ENCODE measurements at regions not wholly inside any gene's neighbourhood (a gene's known extent, or its start where the extent isn't known, plus 50 kb on each side); places are given as distances from the start of the nearest gene placed in this dataset.

DNA sequence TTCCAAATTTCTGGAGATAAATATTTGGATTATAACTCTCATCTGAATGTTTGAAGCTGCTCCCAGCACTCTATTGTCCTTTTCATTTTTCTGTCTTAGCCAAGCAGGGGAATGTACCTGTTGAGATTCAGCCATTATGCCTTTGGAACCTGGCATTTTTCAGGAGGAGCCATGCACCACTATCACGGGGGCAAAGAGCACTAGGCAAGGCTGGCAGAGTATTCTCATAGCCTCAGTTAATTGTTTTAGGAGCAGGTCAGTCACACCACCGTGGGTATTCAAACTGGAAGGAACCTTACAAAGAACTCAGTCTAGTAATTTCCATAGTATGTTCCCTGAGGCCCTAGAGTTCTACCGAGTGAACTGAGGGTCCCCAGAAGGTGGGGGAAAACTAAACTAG is 348.9 kb downstream of the TMEM114 start:
- intact Hi-C loops (cut with DNase I): no loop called here
- H3K27ac ChIP-seq: no peak overlapping the region
- DNase-seq (no peak), ATAC-seq (no peak)
- WGBS, 2 donors: 53 to 61% methylated on average over 3 of the region's 3 CpGs
- no peaks in the 10 kb centered on the region for H3K9me3 ChIP-seq
- no peaks in the 10 kb centered on the region for H3K27me3 ChIP-seq
- TF ChIP-seq, protein P1, sequence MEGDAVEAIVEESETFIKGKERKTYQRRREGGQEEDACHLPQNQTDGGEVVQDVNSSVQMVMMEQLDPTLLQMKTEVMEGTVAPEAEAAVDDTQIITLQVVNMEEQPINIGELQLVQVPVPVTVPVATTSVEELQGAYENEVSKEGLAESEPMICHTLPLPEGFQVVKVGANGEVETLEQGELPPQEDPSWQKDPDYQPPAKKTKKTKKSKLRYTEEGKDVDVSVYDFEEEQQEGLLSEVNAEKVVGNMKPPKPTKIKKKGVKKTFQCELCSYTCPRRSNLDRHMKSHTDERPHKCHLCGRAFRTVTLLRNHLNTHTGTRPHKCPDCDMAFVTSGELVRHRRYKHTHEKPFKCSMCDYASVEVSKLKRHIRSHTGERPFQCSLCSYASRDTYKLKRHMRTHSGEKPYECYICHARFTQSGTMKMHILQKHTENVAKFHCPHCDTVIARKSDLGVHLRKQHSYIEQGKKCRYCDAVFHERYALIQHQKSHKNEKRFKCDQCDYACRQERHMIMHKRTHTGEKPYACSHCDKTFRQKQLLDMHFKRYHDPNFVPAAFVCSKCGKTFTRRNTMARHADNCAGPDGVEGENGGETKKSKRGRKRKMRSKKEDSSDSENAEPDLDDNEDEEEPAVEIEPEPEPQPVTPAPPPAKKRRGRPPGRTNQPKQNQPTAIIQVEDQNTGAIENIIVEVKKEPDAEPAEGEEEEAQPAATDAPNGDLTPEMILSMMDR (IDR thresholded peaks at IDR 0.05): no peak
- no peaks in the 10 kb centered on the region for H3K36me3 ChIP-seq
- no peaks in the 10 kb centered on the region for H3K4me1 ChIP-seq
- H3K4me3 ChIP-seq: no peak overlapping the region

DNA sequence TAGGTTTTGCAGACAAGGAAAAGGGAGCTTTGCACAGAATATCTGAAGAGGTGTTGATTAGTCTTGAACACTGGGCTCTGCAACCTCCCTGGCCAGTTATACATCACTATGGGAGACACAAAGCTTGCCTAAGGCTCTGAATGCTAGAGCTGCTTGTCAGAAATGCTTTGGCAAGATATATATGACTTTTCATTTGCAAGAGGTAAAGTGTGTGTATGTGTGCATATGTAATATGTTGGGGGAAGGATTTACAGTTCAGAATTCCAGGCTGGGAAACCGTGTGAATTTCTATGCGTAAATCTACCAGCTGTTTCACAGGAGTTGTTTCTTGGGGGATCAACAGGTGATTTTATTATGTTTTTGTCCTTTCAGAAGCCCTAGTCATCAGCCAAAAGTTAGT is 350.9 kb downstream of the TMEM114 start:
- 73 to 77% methylated on average over 2 of the region's 2 CpGs for WGBS, 2 donors
- Histone ChIP-seq H3K27ac (no peak overlapping the region), H3K4me1 (no peaks in the 10 kb centered on the region), H3K9me3 (peaks cover 0 to 2% (median 0%) of the 10 kb centered on the region in 11 donors), H3K27me3 (no peaks in the 10 kb centered on the region), H3K36me3 (no peaks in the 10 kb centered on the region), H3K4me3 (no peak overlapping the region)
- DNase-seq (no peak), ATAC-seq (no peak)
- TF ChIP-seq, protein P1 (IDR thresholded peaks at IDR 0.05): no peak
- intact Hi-C loops (cut with DNase I): no loop called here

DNA sequence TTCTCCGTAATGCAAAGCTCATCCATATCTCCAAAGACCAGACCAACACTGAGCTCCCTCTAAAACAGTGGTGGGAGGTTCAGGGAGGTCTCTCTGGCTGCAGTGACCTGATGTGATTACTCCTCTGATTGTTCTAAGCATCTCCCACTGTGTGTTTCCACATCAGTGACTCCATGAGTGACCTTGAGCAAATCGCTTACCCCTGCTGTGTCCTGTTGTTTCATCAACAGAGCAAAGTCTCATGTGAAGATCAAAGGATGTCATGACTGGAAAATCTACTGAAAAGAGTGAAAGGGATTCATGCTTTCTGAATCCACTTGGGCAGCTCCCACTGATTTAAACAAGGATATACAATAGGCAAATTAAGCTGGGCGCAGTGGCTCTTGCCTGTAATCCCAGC is 352.9 kb downstream of the TMEM114 start:
- no peak for ATAC-seq
- Histone ChIP-seq H3K27me3 (no peaks in the 10 kb centered on the region), H3K27ac (no peak overlapping the region), H3K4me1 (no peaks in the 10 kb centered on the region), H3K36me3 (no peaks in the 10 kb centered on the region), H3K9me3 (peaks cover 0 to 2% (median 0%) of the 10 kb centered on the region in 11 donors), H3K4me3 (no peak overlapping the region)
- intact Hi-C loops (cut with DNase I): no loop called here
- no peak for DNase-seq
- WGBS, 2 donors: 76 to 85% methylated on average over 3 of the region's 3 CpGs
- TF ChIP-seq, protein P1 (IDR thresholded peaks at IDR 0.05): no peak

DNA sequence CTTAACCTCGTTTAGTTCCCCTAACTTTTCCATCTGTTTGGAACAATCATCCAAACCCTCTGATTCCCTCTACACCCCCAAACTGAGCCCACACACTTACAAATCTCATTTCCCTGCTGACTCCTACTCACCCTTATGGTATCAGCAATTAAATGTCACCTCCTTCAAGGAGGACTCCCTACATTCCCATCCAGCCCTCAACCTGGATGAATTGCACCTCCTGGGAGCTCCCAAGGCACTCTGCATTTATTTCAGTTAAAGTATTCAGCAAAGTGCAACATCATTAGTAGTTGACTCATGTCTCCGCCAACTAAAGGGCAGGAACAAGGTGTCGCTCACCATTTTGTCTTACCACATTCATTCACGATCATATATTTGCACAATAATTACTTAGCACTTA is 353.5 kb downstream of the TMEM114 start:
- no peak for ATAC-seq
- 76 to 81% methylated on average over 4 of the region's 4 CpGs for WGBS, 2 donors

More for the DNA sequence above, 353.5 kb downstream of the TMEM114 start:
- TF ChIP-seq, protein P1 (IDR thresholded peaks at IDR 0.05): no peak
- H3K9me3 ChIP-seq: peaks cover 0 to 2% (median 0%) of the 10 kb centered on the region in 11 donors
- no peaks in the 10 kb centered on the region for H3K36me3 ChIP-seq
- H3K4me3 ChIP-seq: no peak overlapping the region
- intact Hi-C loops (cut with DNase I): no loop called here
- no peak for DNase-seq
- H3K27me3 ChIP-seq: no peaks in the 10 kb centered on the region
- no peak overlapping the region for H3K27ac ChIP-seq
- no peaks in the 10 kb centered on the region for H3K4me1 ChIP-seq
